ENCODE measurements at regions not wholly inside any gene's neighbourhood (a gene's known extent, or its start where the extent isn't known, plus 50 kb on each side); places are given as distances from the start of the nearest gene placed in this dataset.

DNA sequence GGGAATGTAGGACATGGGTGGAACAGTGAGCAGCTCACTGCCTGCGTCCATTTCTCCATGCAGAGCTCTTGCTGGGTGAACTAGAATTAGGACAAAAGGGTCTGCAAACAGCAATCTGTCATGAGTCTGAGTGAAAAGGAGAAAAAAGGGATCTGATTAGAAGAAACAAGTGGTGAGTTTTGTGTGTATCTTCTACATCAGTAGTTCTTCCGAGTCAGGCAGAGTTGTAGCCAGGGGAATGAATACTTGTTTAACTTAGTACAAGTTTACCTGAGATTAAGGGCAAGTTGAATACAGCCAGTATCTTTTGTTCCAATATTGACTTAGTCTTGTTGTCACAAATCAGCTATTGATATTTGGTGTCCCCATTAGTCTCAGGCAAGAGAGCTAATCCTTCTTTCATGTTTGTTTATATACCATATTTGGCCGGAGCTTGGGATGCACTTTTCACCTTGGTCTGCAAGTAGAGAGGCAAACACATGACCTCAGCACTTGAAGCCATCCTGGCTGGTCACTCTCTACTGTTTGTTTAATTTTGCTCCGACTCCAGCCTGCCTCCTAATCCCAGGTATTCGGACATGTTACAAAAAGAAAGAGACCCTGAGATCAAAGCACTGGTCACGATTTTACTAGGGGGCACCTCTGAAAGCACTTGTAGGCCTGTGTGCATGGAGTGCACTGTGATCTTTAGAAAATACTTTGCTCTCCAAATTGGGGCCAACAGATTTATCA lies 211.0 kb upstream of the NT5C1B start (continued):
- TF ChIP-seq, protein P1, sequence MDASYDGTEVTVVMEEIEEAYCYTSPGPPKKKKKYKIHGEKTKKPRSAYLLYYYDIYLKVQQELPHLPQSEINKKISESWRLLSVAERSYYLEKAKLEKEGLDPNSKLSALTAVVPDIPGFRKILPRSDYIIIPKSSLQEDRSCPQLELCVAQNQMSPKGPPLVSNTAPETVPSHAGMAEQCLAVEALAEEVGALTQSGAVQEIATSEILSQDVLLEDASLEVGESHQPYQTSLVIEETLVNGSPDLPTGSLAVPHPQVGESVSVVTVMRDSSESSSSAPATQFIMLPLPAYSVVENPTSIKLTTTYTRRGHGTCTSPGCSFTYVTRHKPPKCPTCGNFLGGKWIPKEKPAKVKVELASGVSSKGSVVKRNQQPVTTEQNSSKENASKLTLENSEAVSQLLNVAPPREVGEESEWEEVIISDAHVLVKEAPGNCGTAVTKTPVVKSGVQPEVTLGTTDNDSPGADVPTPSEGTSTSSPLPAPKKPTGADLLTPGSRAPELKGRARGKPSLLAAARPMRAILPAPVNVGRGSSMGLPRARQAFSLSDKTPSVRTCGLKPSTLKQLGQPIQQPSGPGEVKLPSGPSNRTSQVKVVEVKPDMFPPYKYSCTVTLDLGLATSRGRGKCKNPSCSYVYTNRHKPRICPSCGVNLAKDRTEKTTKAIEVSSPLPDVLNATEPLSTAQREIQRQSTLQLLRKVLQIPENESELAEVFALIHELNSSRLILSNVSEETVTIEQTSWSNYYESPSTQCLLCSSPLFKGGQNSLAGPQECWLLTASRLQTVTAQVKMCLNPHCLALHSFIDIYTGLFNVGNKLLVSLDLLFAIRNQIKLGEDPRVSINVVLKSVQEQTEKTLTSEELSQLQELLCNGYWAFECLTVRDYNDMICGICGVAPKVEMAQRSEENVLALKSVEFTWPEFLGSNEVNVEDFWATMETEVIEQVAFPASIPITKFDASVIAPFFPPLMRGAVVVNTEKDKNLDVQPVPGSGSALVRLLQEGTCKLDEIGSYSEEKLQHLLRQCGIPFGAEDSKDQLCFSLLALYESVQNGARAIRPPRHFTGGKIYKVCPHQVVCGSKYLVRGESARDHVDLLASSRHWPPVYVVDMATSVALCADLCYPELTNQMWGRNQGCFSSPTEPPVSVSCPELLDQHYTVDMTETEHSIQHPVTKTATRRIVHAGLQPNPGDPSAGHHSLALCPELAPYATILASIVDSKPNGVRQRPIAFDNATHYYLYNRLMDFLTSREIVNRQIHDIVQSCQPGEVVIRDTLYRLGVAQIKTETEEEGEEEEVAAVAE (CRISPR knock-in tag; IDR thresholded peaks at IDR 0.05; ENCODE audit: borderline replicate concordance) = peak; percentile 94
- TF ChIP-seq SMARCC2 (IDR thresholded peaks at IDR 0.05) (peak; percentile 67; the same call in 1 of the 2 replicates), ZNF850 (CRISPR knock-in tag; conservative IDR thresholded peaks at IDR 0.05) (0 out of 2 replicates have a peak, but pooled peaks have one; percentile 29), SALL1 (CRISPR knock-in tag; IDR thresholded peaks at IDR 0.05) (peak; percentile 96), SOX6 (IDR thresholded peaks at IDR 0.05) (no peak), SOX6 (CRISPR knock-in tag; IDR thresholded peaks at IDR 0.05) (peak; percentile 100), ZNF326 (CRISPR knock-in tag; IDR thresholded peaks at IDR 0.05; ENCODE audit: borderline replicate concordance) (no peak), SMYD3 (CRISPR knock-in tag; IDR thresholded peaks at IDR 0.05) (peak; percentile 100), ATF1 (CRISPR knock-in tag; IDR thresholded peaks at IDR 0.05) (peak; percentile 79), ZNF12 (CRISPR knock-in tag; IDR thresholded peaks at IDR 0.05) (peak; percentile 81), ZNF550 (CRISPR knock-in tag; IDR thresholded peaks at IDR 0.05; ENCODE audit: borderline replicate concordance) (no peak), KDM4B (CRISPR knock-in tag; IDR thresholded peaks at IDR 0.05) (peak; percentile 80; the same call in 1 of the 2 replicates), ZNF772 (CRISPR knock-in tag; IDR thresholded peaks at IDR 0.05) (peak; percentile 95), ZNF333 (CRISPR knock-in tag; IDR thresholded peaks at IDR 0.05; ENCODE audit: borderline replicate concordance) (0 out of 2 replicates have a peak, but pooled peaks have one; percentile 24), MIXL1 (CRISPR knock-in tag; IDR thresholded peaks at IDR 0.05) (peak; percentile 100), CAMTA2 (CRISPR knock-in tag; IDR thresholded peaks at IDR 0.05; ENCODE audit: borderline replicate concordance) (no peak)
- TF ChIP-seq, protein P2, sequence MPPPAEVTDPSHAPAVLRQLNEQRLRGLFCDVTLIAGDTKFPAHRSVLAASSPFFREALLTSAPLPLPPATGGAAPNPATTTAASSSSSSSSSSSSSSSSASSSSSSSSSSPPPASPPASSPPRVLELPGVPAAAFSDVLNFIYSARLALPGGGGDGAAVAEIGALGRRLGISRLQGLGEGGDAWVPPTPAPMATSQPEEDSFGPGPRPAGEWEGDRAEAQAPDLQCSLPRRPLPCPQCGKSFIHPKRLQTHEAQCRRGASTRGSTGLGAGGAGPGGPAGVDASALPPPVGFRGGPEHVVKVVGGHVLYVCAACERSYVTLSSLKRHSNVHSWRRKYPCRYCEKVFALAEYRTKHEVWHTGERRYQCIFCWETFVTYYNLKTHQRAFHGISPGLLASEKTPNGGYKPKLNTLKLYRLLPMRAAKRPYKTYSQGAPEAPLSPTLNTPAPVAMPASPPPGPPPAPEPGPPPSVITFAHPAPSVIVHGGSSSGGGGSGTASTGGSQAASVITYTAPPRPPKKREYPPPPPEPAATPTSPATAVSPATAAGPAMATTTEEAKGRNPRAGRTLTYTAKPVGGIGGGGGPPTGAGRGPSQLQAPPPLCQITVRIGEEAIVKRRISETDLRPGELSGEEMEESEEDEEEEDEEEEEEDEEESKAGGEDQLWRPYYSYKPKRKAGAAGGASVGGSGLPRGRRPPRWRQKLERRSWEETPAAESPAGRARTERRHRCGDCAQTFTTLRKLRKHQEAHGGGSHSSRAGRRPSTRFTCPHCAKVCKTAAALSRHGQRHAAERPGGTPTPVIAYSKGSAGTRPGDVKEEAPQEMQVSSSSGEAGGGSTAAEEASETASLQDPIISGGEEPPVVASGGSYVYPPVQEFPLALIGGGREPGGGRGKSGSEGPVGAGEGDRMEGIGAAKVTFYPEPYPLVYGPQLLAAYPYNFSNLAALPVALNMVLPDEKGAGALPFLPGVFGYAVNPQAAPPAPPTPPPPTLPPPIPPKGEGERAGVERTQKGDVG (CRISPR knock-in tag; IDR thresholded peaks at IDR 0.05; ENCODE audit: borderline replicate concordance) = no peak
- TF ChIP-seq, protein P3, sequence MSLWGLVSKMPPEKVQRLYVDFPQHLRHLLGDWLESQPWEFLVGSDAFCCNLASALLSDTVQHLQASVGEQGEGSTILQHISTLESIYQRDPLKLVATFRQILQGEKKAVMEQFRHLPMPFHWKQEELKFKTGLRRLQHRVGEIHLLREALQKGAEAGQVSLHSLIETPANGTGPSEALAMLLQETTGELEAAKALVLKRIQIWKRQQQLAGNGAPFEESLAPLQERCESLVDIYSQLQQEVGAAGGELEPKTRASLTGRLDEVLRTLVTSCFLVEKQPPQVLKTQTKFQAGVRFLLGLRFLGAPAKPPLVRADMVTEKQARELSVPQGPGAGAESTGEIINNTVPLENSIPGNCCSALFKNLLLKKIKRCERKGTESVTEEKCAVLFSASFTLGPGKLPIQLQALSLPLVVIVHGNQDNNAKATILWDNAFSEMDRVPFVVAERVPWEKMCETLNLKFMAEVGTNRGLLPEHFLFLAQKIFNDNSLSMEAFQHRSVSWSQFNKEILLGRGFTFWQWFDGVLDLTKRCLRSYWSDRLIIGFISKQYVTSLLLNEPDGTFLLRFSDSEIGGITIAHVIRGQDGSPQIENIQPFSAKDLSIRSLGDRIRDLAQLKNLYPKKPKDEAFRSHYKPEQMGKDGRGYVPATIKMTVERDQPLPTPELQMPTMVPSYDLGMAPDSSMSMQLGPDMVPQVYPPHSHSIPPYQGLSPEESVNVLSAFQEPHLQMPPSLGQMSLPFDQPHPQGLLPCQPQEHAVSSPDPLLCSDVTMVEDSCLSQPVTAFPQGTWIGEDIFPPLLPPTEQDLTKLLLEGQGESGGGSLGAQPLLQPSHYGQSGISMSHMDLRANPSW (CRISPR knock-in tag; IDR thresholded peaks at IDR 0.05; ENCODE audit: borderline replicate concordance) = peak; percentile 100
- TF ChIP-seq, protein P4, sequence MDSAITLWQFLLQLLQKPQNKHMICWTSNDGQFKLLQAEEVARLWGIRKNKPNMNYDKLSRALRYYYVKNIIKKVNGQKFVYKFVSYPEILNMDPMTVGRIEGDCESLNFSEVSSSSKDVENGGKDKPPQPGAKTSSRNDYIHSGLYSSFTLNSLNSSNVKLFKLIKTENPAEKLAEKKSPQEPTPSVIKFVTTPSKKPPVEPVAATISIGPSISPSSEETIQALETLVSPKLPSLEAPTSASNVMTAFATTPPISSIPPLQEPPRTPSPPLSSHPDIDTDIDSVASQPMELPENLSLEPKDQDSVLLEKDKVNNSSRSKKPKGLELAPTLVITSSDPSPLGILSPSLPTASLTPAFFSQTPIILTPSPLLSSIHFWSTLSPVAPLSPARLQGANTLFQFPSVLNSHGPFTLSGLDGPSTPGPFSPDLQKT (CRISPR knock-in tag; IDR thresholded peaks at IDR 0.05; ENCODE audit: borderline replicate concordance) = no peak
